HEK293T (cell line): ENCODE measurements at regions not wholly inside any gene's neighbourhood (a gene's known extent, or its start where the extent isn't known, plus 50 kb on each side); places are given as distances from the start of the nearest gene placed in this dataset.

Experiments used
- CTCF ChIA-PET: fragments of 350-600 bp; formaldehyde crosslinking; extraction: SDS; loops from one replicate; lab custom pipeline; 2021; ENCODE audit warnings: antibody characterized with exemption, inconsistent platforms; lab: Yijun Ruan, JAX
- POLR2A ChIA-PET: fragments of 350-600 bp; formaldehyde crosslinking; extraction: SDS; loops from one replicate; lab custom pipeline; 2020; ENCODE audit warnings: antibody characterized with exemption, inconsistent platforms; lab: Yijun Ruan, JAX
- DNase-seq: peaks from one replicate; pipeline ENCODE4 v3.0.0; 2012; ENCODE audit warnings: mixed read lengths; ENCODE audit errors: extremely low spot score
- ARNT ChIP-seq: fragments of 450-650 bp; IDR thresholded peaks from 2 replicates; pipeline ENCODE4 v1.6.1; 2017; ENCODE audit warnings: mild to moderate bottlenecking
- BHLHE40 ChIP-seq: fragments of 450-650 bp; IDR thresholded peaks from 2 replicates; pipeline ENCODE4 v1.6.1; 2016; ENCODE audit warnings: mild to moderate bottlenecking, moderate library complexity, borderline replicate concordance
- CTBP1 ChIP-seq: fragments of 450-650 bp; IDR thresholded peaks from 2 replicates; pipeline ENCODE4 v1.6.1; 2016; ENCODE audit warnings: borderline replicate concordance
- ELF4 ChIP-seq: fragments of 450-650 bp; IDR thresholded peaks from 2 replicates; pipeline ENCODE4 v1.6.1; 2017; ENCODE audit warnings: antibody characterized with exemption
- FOXA1 ChIP-seq: fragments of 450-650 bp; IDR thresholded peaks from 2 replicates; pipeline ENCODE4 v1.6.1; 2016; ENCODE audit warnings: mild to moderate bottlenecking
- FOXK2 ChIP-seq: fragments of 450-650 bp; IDR thresholded peaks from 2 replicates; pipeline ENCODE4 v1.6.1; 2016; ENCODE audit warnings: mild to moderate bottlenecking
- FOXM1 ChIP-seq: fragments of 450-650 bp; IDR thresholded peaks from 2 replicates; pipeline ENCODE4 v1.6.1; 2017; ENCODE audit warnings: mild to moderate bottlenecking, borderline replicate concordance
- HDGF ChIP-seq: fragments of 450-650 bp; IDR thresholded peaks from 2 replicates; pipeline ENCODE4 v1.6.1; 2017; ENCODE audit warnings: antibody characterized with exemption, borderline replicate concordance
- L3MBTL2 ChIP-seq: fragments of 450-650 bp; conservative IDR thresholded peaks from 2 replicates; pipeline ENCODE4 v1.6.1; 2016; ENCODE audit warnings: mild to moderate bottlenecking
- LEF1 ChIP-seq: fragments of 450-650 bp; IDR thresholded peaks from 2 replicates; pipeline ENCODE4 v1.6.1; 2017; ENCODE audit warnings: mild to moderate bottlenecking, borderline replicate concordance
- NFRKB ChIP-seq: fragments of 450-650 bp; IDR thresholded peaks from 2 replicates; pipeline ENCODE4 v1.6.1; 2016; ENCODE audit warnings: mild to moderate bottlenecking, moderate library complexity
- PKNOX1 ChIP-seq: fragments of 450-650 bp; IDR thresholded peaks from 2 replicates; pipeline ENCODE4 v1.6.1; 2016
- SP1 ChIP-seq: fragments of 450-650 bp; IDR thresholded peaks from 2 replicates; pipeline ENCODE4 v1.6.1; 2017
- SUZ12 ChIP-seq: fragments of 450-650 bp; IDR thresholded peaks from 2 replicates; pipeline ENCODE4 v1.6.1; 2016; ENCODE audit warnings: mild to moderate bottlenecking
- TARDBP ChIP-seq: fragments of 450-650 bp; IDR thresholded peaks from 2 replicates; pipeline ENCODE4 v1.6.1; 2016
- ZNF384 ChIP-seq: fragments of 450-650 bp; IDR thresholded peaks from 2 replicates; pipeline ENCODE4 v1.6.1; 2016

GRCh38 chr2:8458503-8459459, 223.1 kb upstream of the ID2 start:
- no peak for DNase-seq
- ChIA-PET POLR2A (no interaction called here), CTCF (no interaction called here)
- TF ChIP-seq TARDBP (no peak), SUZ12 (no peak), ARNT (no peak), ZNF384 (no peak), HDGF (no peak), SP1 (no peak), FOXK2 (no peak)

GRCh38 chr2:8459474-8459873, 222.4 kb upstream of the ID2 start:
- ChIA-PET POLR2A (no interaction called here), CTCF (no interaction called here)
- TF ChIP-seq FOXA1 (no peak), PKNOX1 (no peak), ZNF384 (no peak), BHLHE40 (no peak), CTBP1 (no peak)
- DNase-seq, result no peak

- POLR2A ChIA-PET, result no interaction called here
- CTCF ChIA-PET, result interaction anchor here (1.2 kb wide), 1 partner anchor 10 kb away, joined by 3 read pairs; no protein-coding TSS in a partner anchor
- no peak for DNase-seq
- no peak for TF ChIP-seq FOXM1
- no peak for TF ChIP-seq ZNF384
- no peak for TF ChIP-seq TARDBP
Measured at GRCh38 chr2:8461341-8461740, 220.5 kb upstream of the ID2 start.

GRCh38 chr2:8462280-8462679, 219.6 kb upstream of the ID2 start:
- ChIA-PET POLR2A (no interaction called here), CTCF (interaction anchor here (1.2 kb wide), 1 partner anchor 9 kb away, joined by 3 read pairs; no protein-coding TSS in a partner anchor)
- no peak for TF ChIP-seq ELF4
- TF ChIP-seq CTBP1, result no peak
- TF ChIP-seq ZNF384, result no peak
- TF ChIP-seq FOXK2, result no peak
- no peak for TF ChIP-seq LEF1
- no peak for TF ChIP-seq BHLHE40
- TF ChIP-seq HDGF, result no peak
- TF ChIP-seq ARNT, result no peak
- TF ChIP-seq FOXM1, result no peak
- no peak for TF ChIP-seq SP1
- TF ChIP-seq TARDBP, result no peak
- no peak for TF ChIP-seq PKNOX1
- no peak for TF ChIP-seq FOXA1
- no peak for TF ChIP-seq L3MBTL2
- no peak for TF ChIP-seq SUZ12
- TF ChIP-seq NFRKB, result no peak
- no peak for DNase-seq

GRCh38 chr2:8462899-8463648, 218.8 kb upstream of the ID2 start:
- TF ChIP-seq NFRKB (no peak), SP1 (no peak), LEF1 (no peak), TARDBP (no peak), CTBP1 (no peak), ZNF384 (no peak), HDGF (no peak), ELF4 (no peak), FOXM1 (no peak), PKNOX1 (no peak), L3MBTL2 (no peak), ARNT (no peak), SUZ12 (no peak)
- ChIA-PET POLR2A (no interaction called here), CTCF (no interaction called here)
- no peak for DNase-seq

- ChIA-PET POLR2A (no interaction called here), CTCF (no interaction called here)
- TF ChIP-seq ELF4 (no peak), PKNOX1 (no peak), SP1 (no peak), ZNF384 (no peak), CTBP1 (no peak), LEF1 (no peak), NFRKB (no peak), TARDBP (no peak), SUZ12 (no peak), FOXA1 (no peak), HDGF (no peak)
- DNase-seq, result no peak
Measured at GRCh38 chr2:8465560-8465959, 216.3 kb upstream of the ID2 start.
